Hematopoietic multipotent progenitor cell treated with erythropoietin and hydrocortisone succinate and interleukin-3 and kit ligand, for 6 days (in vitro differentiated cells): ENCODE measurements at regions not wholly inside any gene's neighbourhood (a gene's known extent, or its start where the extent isn't known, plus 50 kb on each side); places are given as distances from the start of the nearest gene placed in this dataset.

Experiments
- DNase-seq: peaks from one replicate; pipeline ENCODE4 v3.0.0-alpha.2; 2015

DNA sequence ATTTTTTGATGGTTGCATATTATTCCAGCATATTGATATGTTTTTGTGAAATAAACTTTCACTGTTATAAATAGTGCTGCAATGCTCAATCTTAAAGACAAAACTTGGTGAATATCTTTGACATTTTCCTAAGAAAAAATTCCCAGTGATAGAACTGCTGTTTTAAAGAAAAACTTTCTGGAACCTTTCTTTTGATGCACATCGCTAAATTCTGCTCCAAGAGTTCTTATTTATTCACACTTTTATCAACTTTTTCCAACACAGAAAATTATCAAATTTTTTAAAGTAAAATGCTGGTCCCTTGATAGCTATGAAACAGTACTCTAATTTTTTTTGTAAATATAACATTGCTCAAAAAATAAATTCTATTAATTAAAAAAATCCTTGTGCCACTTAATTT, 196.6 kb downstream of the HS3ST3A1 start:
- no peak for DNase-seq

GRCh38 chr17:13403982-13404946, 197.5 kb downstream of the HS3ST3A1 start:
- no peak for DNase-seq

DNA sequence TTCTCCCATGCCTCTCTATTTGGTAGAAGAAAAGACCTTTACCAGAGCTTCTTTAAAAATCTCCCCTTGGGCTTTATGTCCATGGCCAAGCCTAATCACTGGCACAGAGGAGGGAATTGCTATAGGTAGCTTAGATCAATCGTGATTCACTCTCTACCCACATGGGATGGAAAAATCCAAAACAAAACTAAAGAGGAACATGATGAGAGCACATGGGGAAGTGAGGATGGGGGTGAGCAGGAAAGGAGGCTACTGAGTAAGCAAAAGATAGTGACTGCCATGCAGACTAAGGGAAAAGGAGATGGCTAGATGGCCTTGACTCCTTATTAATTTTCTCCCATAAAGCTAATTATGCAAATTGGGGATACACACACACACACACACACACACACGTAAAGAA, 201.2 kb downstream of the HS3ST3A1 start:
- no peak for DNase-seq

GRCh38 chr17:13398853-13399252, 202.9 kb downstream of the HS3ST3A1 start:
- no peak for DNase-seq

DNA sequence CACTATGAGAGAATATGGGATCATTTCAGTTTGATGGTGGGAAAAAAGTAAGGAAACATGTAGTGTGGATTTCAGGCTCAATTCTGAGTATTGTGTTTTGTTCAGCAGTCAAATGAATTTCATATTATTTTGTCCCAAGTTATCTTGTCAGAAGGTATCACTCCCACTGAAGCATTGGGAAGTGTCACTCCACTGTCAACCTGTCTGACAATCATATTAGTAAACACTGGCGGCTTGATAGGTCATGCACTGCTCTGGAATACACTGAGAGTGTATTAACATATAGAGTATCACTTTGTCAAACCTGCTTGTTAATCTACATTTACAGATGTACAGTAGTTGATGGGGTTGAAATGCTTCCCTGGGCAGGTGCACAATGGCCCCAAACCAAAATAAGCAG, 203.6 kb downstream of the HS3ST3A1 start:
- DNase-seq = no peak

DNA sequence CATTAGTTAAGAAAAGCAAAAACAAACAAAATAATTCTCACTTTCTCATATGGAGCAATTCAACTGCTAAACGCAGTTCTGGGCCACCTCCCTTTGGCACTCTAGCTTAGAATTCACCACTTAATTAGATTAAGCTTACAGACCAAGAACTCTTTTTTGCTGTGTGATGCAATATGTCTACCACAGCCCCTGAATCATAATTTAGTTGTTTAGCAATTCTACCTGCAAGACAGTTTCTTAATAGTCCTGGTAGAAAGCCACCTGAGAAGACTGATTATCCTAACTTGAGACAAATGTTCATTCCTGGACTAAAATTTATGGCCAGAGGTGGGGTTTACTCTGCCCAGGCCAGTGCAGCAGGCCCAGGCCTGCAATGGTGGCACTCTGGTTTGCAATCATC, 205.9 kb downstream of the HS3ST3A1 start:
- no peak for DNase-seq

DNA sequence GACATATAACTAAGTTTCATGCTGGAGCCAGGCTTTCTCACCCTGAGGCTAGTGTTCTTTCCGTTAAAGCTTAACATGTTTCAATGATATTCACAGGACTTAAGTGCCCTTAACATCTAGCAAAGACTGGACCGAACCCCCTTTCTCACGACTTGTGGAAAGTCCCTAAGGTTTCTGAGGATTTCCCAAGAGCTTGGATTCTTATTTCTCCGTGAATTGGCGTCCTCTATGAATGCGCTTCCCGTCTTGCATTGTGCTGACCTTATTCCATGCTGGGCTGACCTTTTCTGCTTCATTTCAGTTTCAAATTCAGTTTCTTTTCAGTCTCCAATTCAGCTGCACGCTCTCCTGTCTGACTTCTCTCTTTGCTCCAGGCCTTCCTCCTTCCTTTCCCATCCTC, 206.4 kb downstream of the HS3ST3A1 start:
- no peak for DNase-seq

GRCh38 chr17:13393841-13394710, 207.7 kb downstream of the HS3ST3A1 start:
- no peak for DNase-seq

GRCh38 chr17:13387952-13388351, 213.8 kb downstream of the HS3ST3A1 start:
- no peak for DNase-seq

DNA sequence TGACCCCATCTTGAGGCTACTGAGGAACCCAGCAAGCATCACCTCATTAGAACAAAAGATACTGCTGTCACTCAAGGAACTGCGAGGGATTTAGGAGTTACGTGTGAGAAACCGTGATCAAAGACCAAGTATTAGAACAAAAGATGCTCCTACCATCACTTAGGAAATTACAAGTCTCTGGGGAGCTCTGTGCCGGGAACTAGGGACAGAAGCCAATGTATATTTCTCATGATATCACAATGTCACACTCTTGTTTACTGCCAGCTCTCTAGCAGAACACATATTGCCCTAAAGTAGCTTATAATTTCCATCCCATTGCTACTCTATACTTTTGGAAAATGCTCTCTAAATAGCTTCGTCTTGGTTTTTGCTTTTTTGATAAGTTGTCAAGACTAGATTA, 214.5 kb downstream of the HS3ST3A1 start:
- DNase-seq = no peak

GRCh38 chr17:13385481-13385911, 216.2 kb downstream of the HS3ST3A1 start:
- peak; percentile 50 for DNase-seq

GRCh38 chr17:13384626-13385025, 217.1 kb downstream of the HS3ST3A1 start:
- DNase-seq = no peak

- DNase-seq = no peak
Measured at GRCh38 chr17:13378361-13378760, 223.4 kb downstream of the HS3ST3A1 start.

GRCh38 chr17:13374203-13375143, 227.3 kb downstream of the HS3ST3A1 start:
- no peak for DNase-seq

- no peak for DNase-seq
Measured at GRCh38 chr17:13372432-13372831, 229.3 kb downstream of the HS3ST3A1 start.

GRCh38 chr17:13367154-13367553, 234.6 kb downstream of the HS3ST3A1 start:
- DNase-seq = no peak

DNA sequence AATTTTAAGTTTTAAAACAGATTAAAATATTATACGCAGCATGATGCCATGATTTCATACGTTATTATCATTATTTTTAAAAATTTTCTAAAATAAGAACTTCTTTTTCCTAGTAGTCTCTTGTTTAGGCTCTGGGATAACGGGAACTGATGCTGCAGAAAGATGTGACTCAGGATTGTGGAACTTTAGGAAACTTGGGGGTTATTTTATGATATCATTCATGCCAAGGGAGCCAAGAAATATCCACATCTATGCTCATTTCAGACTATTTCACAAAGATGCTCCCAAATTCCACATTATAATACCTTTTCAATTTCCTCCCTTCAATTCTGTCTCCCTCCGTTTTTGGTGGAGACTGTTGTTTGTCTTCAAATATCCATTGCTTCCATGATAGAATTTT, 236.4 kb downstream of the HS3ST3A1 start:
- no peak for DNase-seq

GRCh38 chr17:13363771-13364170, 238.0 kb downstream of the HS3ST3A1 start:
- no peak for DNase-seq

GRCh38 chr17:13362341-13363122, 239.2 kb downstream of the HS3ST3A1 start:
- DNase-seq = no peak

- DNase-seq = no peak
Measured at GRCh38 chr17:13359774-13360173, 242.0 kb downstream of the HS3ST3A1 start.

- DNase-seq = no peak
Measured at GRCh38 chr17:13355054-13355453, 246.7 kb downstream of the HS3ST3A1 start.

- DNase-seq = no peak
Measured at GRCh38 chr17:13353590-13353989, 248.1 kb downstream of the HS3ST3A1 start.
